ENCODE measurements at regions not wholly inside any gene's neighbourhood (a gene's known extent, or its start where the extent isn't known, plus 50 kb on each side); places are given as distances from the start of the nearest gene placed in this dataset.

- Histone ChIP-seq H3K9me3 (ENCODE audit: insufficient read depth in 2 of 2, low read depth in 1 of 2, low read length in 1 of 2) (no peaks in the 10 kb centered on the region), H3K56ac (replicated peaks; ENCODE audit: insufficient read length, low read depth, low read length) (no peak overlapping the region), H3K23ac (ENCODE audit: insufficient read length) (no peak overlapping the region), H3K9ac (replicated peaks in 1 of 4; ENCODE audit: extremely low read depth in 1 of 4, low read depth in 3 of 4, low read length in 3 of 4) (no peak overlapping the region), H4K91ac (replicated peaks; ENCODE audit: insufficient read length, low read length) (no peak overlapping the region), H3K36me3 (ENCODE audit: control insufficient read depth in 2 of 4, insufficient read depth in 4 of 4, low read length in 3 of 4) (no peaks in the 10 kb centered on the region), H3K14ac (ENCODE audit: insufficient read length) (no peak overlapping the region), H2BK20ac (ENCODE audit: low read length) (no peak overlapping the region), H2AK5ac (ENCODE audit: low read depth, low read length) (no peak overlapping the region), H3K4me3 (ENCODE audit: extremely low read depth in 1 of 4, insufficient read depth in 2 of 4, low read depth in 3 of 4, low read length in 4 of 4) (no peak overlapping the region), H3K4me2 (ENCODE audit: insufficient read depth in 1 of 2, low read depth in 2 of 2, low read length in 2 of 2) (no peak overlapping the region), H2BK5ac (ENCODE audit: low read depth, low read length) (no peak overlapping the region), H3K79me1 (ENCODE audit: low read depth, low read length) (no peaks in the 10 kb centered on the region), H3K4me1 (replicated peaks in 1 of 4; ENCODE audit: control insufficient read depth in 3 of 4, insufficient read depth in 4 of 4, low read length in 3 of 4) (peaks cover 0 to 9% (median 3%) of the 10 kb centered on the region in 4 experiments; a peak in 4 of 7 replicates), H4K8ac (ENCODE audit: extremely low read depth, insufficient read depth, low read length) (no peak overlapping the region), H4K20me1 (replicated peaks in 1 of 2; ENCODE audit: control insufficient read depth in 1 of 2, insufficient read depth in 2 of 2, low read length in 2 of 2) (no peaks in the 10 kb centered on the region), H3K27ac (ENCODE audit: low read depth, low read length) (no peak overlapping the region), H4K5ac (ENCODE audit: insufficient read length, low read depth, low read length) (no peak overlapping the region), H2AFZ (ENCODE audit: low read length) (no peak overlapping the region), H2BK12ac (ENCODE audit: low read depth, low read length) (no peak overlapping the region), H3K4ac (replicated peaks; ENCODE audit: insufficient read length, low read depth, low read length) (no peak overlapping the region), H3K27me3 (replicated peaks in 1 of 4; ENCODE audit: control insufficient read depth in 3 of 4, extremely low read depth in 1 of 4, insufficient read depth in 3 of 4, low read length in 3 of 4) (no peaks in the 10 kb centered on the region), H2BK120ac (replicated peaks; ENCODE audit: low read depth, low read length) (no peak overlapping the region), H3K23me2 (ENCODE audit: low read depth, low read length) (no peaks in the 10 kb centered on the region), H3K79me2 (ENCODE audit: control insufficient read depth in 1 of 2, insufficient read depth in 2 of 2, low read length in 2 of 2) (no peaks in the 10 kb centered on the region), H2BK15ac (ENCODE audit: low read length) (no peak overlapping the region), H3K18ac (ENCODE audit: extremely low read depth, low read length) (no peak overlapping the region)
- CTCF ChIA-PET (ENCODE audit: partially characterized antibody), result interaction anchor here (56.4 kb wide), 1 partner anchor 33 kb away, joined by 1014 read pairs; no protein-coding TSS in a partner anchor
- POLR2A ChIA-PET (ENCODE audit: partially characterized antibody), result no interaction called here
- DNase-seq (ENCODE audit: low read depth in 1 of 2, low spot score in 2 of 2) (no peak), FAIRE-seq (no peak)
- WGBS, 2 experiments (ENCODE audit: extremely low coverage in 1 of 2, insufficient coverage in 1 of 2, insufficient read length in 1 of 2, insufficient replicate concordance in 2 of 2, low coverage in 1 of 2, low lambda C conversion rate in 2 of 2, missing lambda C conversion rate in 1 of 2), result 96% methylated on average over 5 of the region's 5 CpGs; no CpG with 5 or more reads in 1 of the 2 experiments
- TF ChIP-seq CHD2 (IDR thresholded peaks at IDR 0.05; ENCODE audit: low read length) (no peak), EZH2 (IDR thresholded peaks at IDR 0.05; ENCODE audit: low read depth, low read length, severe bottlenecking) (no peak), CHD1 (IDR thresholded peaks at IDR 0.05; ENCODE audit: low read depth, low read length) (no peak), SIN3A (conservative IDR thresholded peaks at IDR 0.05 in 1 of 2, IDR thresholded peaks at IDR 0.05 in 1 of 2; ENCODE audit: low read depth in 1 of 2, low read length in 2 of 2) (no peak), ASH2L (IDR thresholded peaks at IDR 0.05; ENCODE audit: low read length) (no peak), CBX5 (IDR thresholded peaks at IDR 0.05; ENCODE audit: low read depth, low read length) (no peak)
These were observed 63.6 kb downstream of the CCNL1 start for GRCh38 chr3:157096328-157096727.
